K562 (cell line): ENCODE measurements at regions not wholly inside any gene's neighbourhood (a gene's known extent, or its start where the extent isn't known, plus 50 kb on each side); places are given as distances from the start of the nearest gene placed in this dataset.

ENCODE experiments used
- ATAC-seq: fragments of 200-7000 bp; cut with Tn5 transposase; 3 replicates; pipeline ENCODE4 v1.9.1; 2020; ENCODE audit warnings: moderate library complexity
- BruUV-seq: library from RNA; stranded (reverse); fragments of 400-500 nt; replicated peaks from 2 replicates; lab custom pipeline; 2021; lab: Mats Ljungman, UMichigan
- CTCF ChIA-PET: fragments of 300-600 bp; formaldehyde crosslinking; extraction: SDS; loops from one replicate; lab custom pipeline; 2021; ENCODE audit warnings: low intra/inter-chr PET ratio; lab: Yijun Ruan, JAX
- POLR2A ChIA-PET: fragments of 300-600, 350-650 bp; sonication (Branson Sonifier 250); formaldehyde crosslinking; extraction: SDS; loops from one replicate; lab custom pipeline; 2021; ENCODE audit warnings: antibody characterized with exemption, inconsistent platforms; lab: Yijun Ruan, JAX
- DNase-seq, 4 experiments: peaks; one replicate each; pipeline versions ENCODE4 v3.0.0 to v3.0.0-alpha.2; 2011 to 2018; ENCODE audit warnings: low spot score in 3 of 4, mixed read lengths in 3 of 4; ENCODE audit errors: extremely low read depth in 1 of 4
- FAIRE-seq: peaks from 2 replicates; lab custom pipeline; 2011; peaks lifted over from hg19 to GRCh38; lab: Jason Lieb, UNC
- H2AFZ ChIP-seq: 2 replicates; pipeline ENCODE4 v1.6.0; 2011; ENCODE audit warnings: low read depth, low read length, control low read depth, inconsistent platforms
- H3K27ac ChIP-seq: fragments of 200-600 bp; 3 replicates; pipeline ENCODE4 v1.8.0; 2011; ENCODE audit warnings: low read depth, mild to moderate bottlenecking, control low read depth, inconsistent platforms, low read length, moderate library complexity, mixed read lengths; ENCODE audit errors: extremely low read depth
- H3K27me3 ChIP-seq, 2 experiments: fragments of 300-600 bp in 1 of 2; 2 replicates in 1 of 2; 3 replicates in 1 of 2; pipeline versions ENCODE4 v1.6.0 to v1.8.0; 2011; ENCODE audit warnings: inconsistent platforms in 2 of 2, low read length in 2 of 2, mild to moderate bottlenecking in 1 of 2, mixed read lengths in 1 of 2, moderate library complexity in 1 of 2; ENCODE audit not compliant: control insufficient read depth in 2 of 2, insufficient read depth in 2 of 2
- H3K36me3 ChIP-seq: fragments of 300-600 bp; 3 replicates; pipeline ENCODE4 v1.8.0; 2011; ENCODE audit warnings: mild to moderate bottlenecking, low read length, inconsistent platforms; ENCODE audit not compliant: control insufficient read depth, insufficient read depth
- H3K4me1 ChIP-seq, 2 experiments: fragments of 200-600 bp in 1 of 2; replicated peaks in 1 of 2; 2 replicates in 1 of 2; 3 replicates in 1 of 2; pipeline versions ENCODE4 v1.5.1 to v1.8.0; 2011; ENCODE audit warnings: inconsistent platforms in 2 of 2, low read length in 2 of 2, mild to moderate bottlenecking in 1 of 2, mixed read lengths in 1 of 2, moderate library complexity in 1 of 2; ENCODE audit not compliant: control insufficient read depth in 2 of 2, insufficient read depth in 2 of 2
- H3K4me2 ChIP-seq: 2 replicates; pipeline ENCODE4 v1.6.1; 2011; ENCODE audit warnings: low read length, control low read depth, inconsistent platforms, mixed read lengths; ENCODE audit not compliant: insufficient read depth
- H3K4me3 ChIP-seq: fragments of 200-600 bp; sonication (generic), shearing (Covaris generic); 2 replicates; pipeline ENCODE4 v1.5.1; 2016; ENCODE audit warnings: control low read depth, inconsistent platforms
- H3K79me2 ChIP-seq: fragments of 200-600 bp; 3 replicates; pipeline ENCODE4 v1.8.0; 2011; ENCODE audit warnings: low read length, inconsistent platforms; ENCODE audit not compliant: control insufficient read depth, insufficient read depth
- H3K9ac ChIP-seq, 2 experiments: 2 replicates each; pipeline versions ENCODE4 v1.6.0 to v1.6.1; 2011; ENCODE audit warnings: low read depth in 2 of 2, low read length in 2 of 2, control low read depth in 1 of 2, inconsistent platforms in 1 of 2, mild to moderate bottlenecking in 1 of 2, mixed read lengths in 1 of 2; ENCODE audit not compliant: insufficient read depth in 1 of 2
- H3K9me1 ChIP-seq: one replicate; pipeline ENCODE4 v1.6.0; 2011; ENCODE audit warnings: inconsistent platforms, mild to moderate bottlenecking, low read length, moderate library complexity; ENCODE audit not compliant: control insufficient read depth, insufficient read depth
- H3K9me3 ChIP-seq: replicated peaks from 2 replicates; pipeline ENCODE4 v1.5.1; 2011; ENCODE audit warnings: low read depth, low read length, inconsistent platforms; ENCODE audit not compliant: control insufficient read depth, insufficient read depth
- H4K20me1 ChIP-seq: replicated peaks from 2 replicates; pipeline ENCODE4 v1.6.1; 2011; ENCODE audit warnings: low read length, inconsistent platforms, mixed read lengths; ENCODE audit not compliant: control insufficient read depth, insufficient read depth
- ARID1B ChIP-seq: fragments of 450-650 bp; IDR thresholded peaks from 2 replicates; pipeline ENCODE4 v1.6.1; 2016; ENCODE audit warnings: antibody characterized with exemption, mild to moderate bottlenecking, inconsistent platforms
- ATF1 ChIP-seq, 2 experiments: fragments of 450-650 bp in 1 of 2; IDR thresholded peaks; 2 replicates each; pipeline ENCODE4 v1.6.1; 2016; ENCODE audit warnings: missing compliant biosample characterization in 1 of 2, missing genetic modification characterization in 1 of 2
- CBFA2T3 ChIP-seq: fragments of 450-650 bp; IDR thresholded peaks from 2 replicates; pipeline ENCODE4 v1.6.1; 2017
- FOSL1 ChIP-seq: fragments of 200-800 bp; sonication (Bioruptor generic); conservative IDR thresholded peaks from 2 replicates; pipeline ENCODE4 v1.6.1; 2016; ENCODE audit warnings: missing genetic modification characterization, missing compliant biosample characterization
- GABPB1 ChIP-seq: sonication (generic); formaldehyde crosslinking; IDR thresholded peaks from 2 replicates; pipeline ENCODE4 v1.8.0; 2022; ENCODE audit warnings: mild to moderate bottlenecking, missing genetic modification reagents
- JUN ChIP-seq, 2 experiments: sonication (generic) in 1 of 2; formaldehyde crosslinking in 1 of 2; IDR thresholded peaks; 2 replicates each; pipeline versions ENCODE4 v1.6.1 to v1.8.0; 2012 to 2022; ENCODE audit warnings: borderline replicate concordance in 2 of 2, mild to moderate bottlenecking in 2 of 2, improper control_type of control experiment in 1 of 2, low read depth in 1 of 2, low read length in 1 of 2, missing genetic modification reagents in 1 of 2
- JUND ChIP-seq, 2 experiments: IDR thresholded peaks; 2 replicates in 1 of 2; 3 replicates in 1 of 2; pipeline ENCODE4 v1.6.1; 2011; ENCODE audit warnings: borderline replicate concordance in 2 of 2, low read depth in 2 of 2, low read length in 2 of 2, improper control_type of control experiment in 1 of 2, missing biosample characterization in 1 of 2, missing genetic modification characterization in 1 of 2, missing genetic modification reagents in 1 of 2
- KAT2B ChIP-seq: IDR thresholded peaks from one replicate; pipeline ENCODE4 v1.6.1; 2012; ENCODE audit warnings: low read depth, mild to moderate bottlenecking, control low read depth, inconsistent platforms, low read length, moderate library complexity
- KLF16 ChIP-seq: IDR thresholded peaks from 2 replicates; pipeline ENCODE4 v1.6.1; 2016; ENCODE audit warnings: antibody characterized with exemption
- OTX1 ChIP-seq: fragments of 450-650 bp; formaldehyde crosslinking; IDR thresholded peaks from 2 replicates; pipeline ENCODE4 v1.4.0; 2022; ENCODE audit warnings: mild to moderate bottlenecking
- SNIP1 ChIP-seq: fragments of 450-650 bp; IDR thresholded peaks from 2 replicates; pipeline ENCODE4 v1.7.1; 2017; ENCODE audit warnings: low read depth, mild to moderate bottlenecking
- TCF7 ChIP-seq: sonication (generic); IDR thresholded peaks from 2 replicates; pipeline ENCODE4 v1.6.1; 2016; ENCODE audit warnings: antibody characterized with exemption, borderline replicate concordance
- TCF7L2 ChIP-seq: fragments of 150-350 bp; IDR thresholded peaks from 2 replicates; pipeline ENCODE4 v1.6.1; 2016; ENCODE audit warnings: low read depth, mild to moderate bottlenecking, low read length, moderate library complexity
- TOE1 ChIP-seq, 2 experiments: fragments of 450-650 bp in 1 of 2; sonication (generic) in 1 of 2; formaldehyde crosslinking in 1 of 2; IDR thresholded peaks; 2 replicates each; pipeline versions ENCODE4 v1.7.1 to v1.8.0; 2016 to 2022; ENCODE audit warnings: borderline replicate concordance in 2 of 2, mild to moderate bottlenecking in 2 of 2, antibody characterized with exemption in 1 of 2, inconsistent platforms in 1 of 2, low read depth in 1 of 2, missing genetic modification reagents in 1 of 2, moderate library complexity in 1 of 2
- ZFPM2 ChIP-seq: fragments of 250-450 bp; sonication (Bioruptor Pico); IDR thresholded peaks from 2 replicates; pipeline ENCODE4 v1.5.1; 2022; ENCODE audit warnings: mild to moderate bottlenecking
- ZNF263 ChIP-seq: sonication (generic); formaldehyde crosslinking; IDR thresholded peaks from 2 replicates; pipeline ENCODE4 v1.8.0; 2022; ENCODE audit warnings: mild to moderate bottlenecking, missing genetic modification reagents, borderline replicate concordance
- WGBS: fragments of 100-300 bp; shearing (Covaris generic); methylation state at CpG from one replicate; pipeline ENCODE4 v1.1.6; 2016; ENCODE audit warnings: low coverage, mixed read lengths; ENCODE audit not compliant: insufficient coverage; ENCODE audit errors: missing lambda C conversion rate; 5-methylcytosine and 5-hydroxymethylcytosine counted together
- in situ Hi-C: fragments of 300-500 bp; cut with MboI; formaldehyde crosslinking; loops from 4 replicates; pipeline ENCODE4 v1.15.0; 2018; ENCODE audit warnings: inconsistent platforms, mixed read lengths
- intact Hi-C: fragments of 100-400 bp; cut with micrococcal nuclease; formaldehyde crosslinking; loops from 2 replicates; pipeline ENCODE4 v1.14.2; 2022

DNA sequence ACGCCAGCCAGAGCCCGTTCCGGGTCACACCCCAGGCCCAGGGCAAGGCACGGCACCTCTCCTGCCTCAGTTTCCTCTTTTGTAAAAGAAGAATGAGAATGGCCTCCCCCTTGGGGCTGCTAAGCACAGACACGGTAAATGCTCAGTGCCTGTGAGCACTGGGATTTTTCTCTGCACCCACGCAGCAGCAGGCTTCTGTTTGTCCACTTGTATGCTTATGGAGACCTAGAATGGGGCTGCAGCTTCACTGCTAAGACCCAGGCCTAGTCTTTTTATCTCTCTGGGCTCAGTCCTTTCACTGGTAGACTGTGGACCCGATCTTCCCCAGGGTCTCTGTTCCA is 1327.9 kb downstream of the TBC1D22A start:
- Histone ChIP-seq H3K9ac (no peak overlapping the region), H3K27me3 (no peaks in the 10 kb centered on the region; a peak in 1 of 5 replicates), H3K4me1 (peaks cover 0 to 8% of the 10 kb centered on the region in 2 experiments; a peak in 2 of 5 replicates), H3K36me3 (no peaks in the 10 kb centered on the region), H4K20me1 (no peaks in the 10 kb centered on the region), H3K79me2 (no peaks in the 10 kb centered on the region), H3K9me1 (no peaks in the 10 kb centered on the region), H3K4me2 (no peak overlapping the region), H2AFZ (no peak overlapping the region), H3K27ac (no peak overlapping the region), H3K4me3 (no peak overlapping the region), H3K9me3 (no peaks in the 10 kb centered on the region)
- intact Hi-C loops (no loop called here), in situ Hi-C loops (no loop called here)
- ATAC-seq (no peak), FAIRE-seq (no peak), DNase-seq (no peak)
- no TSS peak for BruUV-seq
- CTCF ChIA-PET = no interaction called here
- POLR2A ChIA-PET = no interaction called here
- TF ChIP-seq KLF16 (no peak), FOSL1 (tag) (peak; percentile 16; the same call in 1 of the 2 replicates), ZNF263 (CRISPR knock-in tag) (0 out of 2 replicates have a peak, but pooled peaks have one; percentile 5)
- 0% methylated on average over 5 of the region's 7 CpGs for WGBS

DNA sequence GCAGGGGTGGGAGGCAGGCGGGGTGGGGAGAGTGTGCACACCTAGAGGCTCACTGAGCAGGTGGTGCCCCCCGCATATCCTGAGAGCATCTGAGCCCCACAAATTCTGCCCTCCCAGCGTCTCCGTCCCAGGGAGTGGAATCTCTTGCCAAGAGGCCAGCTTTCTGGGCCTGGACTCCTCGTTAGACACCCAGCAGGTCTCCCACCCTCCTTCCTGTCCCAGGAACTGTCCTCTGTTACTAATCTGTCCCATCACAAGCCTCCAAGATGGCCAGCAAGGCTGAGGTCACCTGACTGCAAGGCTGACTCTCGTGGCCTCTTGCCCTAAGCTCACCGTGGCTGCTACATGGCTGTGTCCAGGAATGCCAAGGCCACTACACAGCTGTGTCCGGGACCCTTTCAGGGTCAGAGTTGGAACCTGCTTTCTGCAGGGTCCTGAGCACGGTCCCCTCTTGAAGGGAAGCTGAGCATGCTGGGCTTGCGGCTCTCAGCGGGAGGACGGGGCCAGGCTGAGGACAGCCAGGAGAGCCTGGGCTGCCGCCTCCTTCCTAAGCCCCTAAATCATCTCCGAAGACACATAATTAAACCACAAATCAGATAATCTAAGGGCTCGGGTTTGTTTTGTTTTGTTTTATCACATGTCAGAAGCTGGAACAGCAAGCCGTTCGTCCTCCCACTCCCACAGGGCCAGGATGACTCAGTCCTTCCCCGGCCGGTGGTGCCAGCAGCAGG is 1327.3 kb downstream of the TBC1D22A start:
- no peak overlapping the region for H2AFZ ChIP-seq
- no peaks in the 10 kb centered on the region for H3K36me3 ChIP-seq
- H3K4me2 ChIP-seq = no peak overlapping the region
- ChIA-PET POLR2A (interaction anchor here (0.6 kb wide), 1 partner anchor 914 kb away, joined by 4 read pairs; no protein-coding TSS in a partner anchor), CTCF (no interaction called here)
- H3K9me3 ChIP-seq = no peaks in the 10 kb centered on the region
- H3K9ac ChIP-seq = no peak overlapping the region
- DNase-seq (peak in 3 of 4 experiments; percentile 10 to 25 (median 11)), FAIRE-seq (no peak), ATAC-seq (no peak)
- WGBS = 0% methylated on average over 5 of the region's 19 CpGs
- H3K9me1 ChIP-seq = no peaks in the 10 kb centered on the region
- in situ Hi-C loops (no loop called here), intact Hi-C loops (no loop called here)
- no peak overlapping the region for H3K4me3 ChIP-seq
- no peaks in the 10 kb centered on the region; a peak in 1 of 5 replicates for H3K27me3 ChIP-seq
- no peaks in the 10 kb centered on the region for H4K20me1 ChIP-seq
- BruUV-seq = no TSS peak
- H3K27ac ChIP-seq = no peak overlapping the region
- H3K79me2 ChIP-seq = no peaks in the 10 kb centered on the region
- H3K4me1 ChIP-seq = peaks cover 0 to 8% of the 10 kb centered on the region in 2 experiments; a peak in 2 of 5 replicates
- TF ChIP-seq TCF7L2 (no peak), KAT2B (no peak), TCF7 (no peak), JUN (IDR thresholded peaks at IDR 0.05; ENCODE audit: borderline replicate concordance, low read depth, low read length) (no peak), JUN (CRISPR knock-in tag; IDR thresholded peaks at IDR 0.05; ENCODE audit: borderline replicate concordance) (no peak), OTX1 (CRISPR knock-in tag) (no peak), JUND (IDR thresholded peaks at IDR 0.05; ENCODE audit: borderline replicate concordance, low read depth, low read length) (peak; percentile 70; the same call in 1 of the 2 replicates), JUND (tag; IDR thresholded peaks at IDR 0.05; ENCODE audit: borderline replicate concordance, low read depth, low read length) (peak; percentile 33; the same call in 1 of the 3 replicates), TOE1 (IDR thresholded peaks at IDR 0.05; ENCODE audit: borderline replicate concordance) (no peak), TOE1 (CRISPR knock-in tag; IDR thresholded peaks at IDR 0.05; ENCODE audit: borderline replicate concordance, low read depth) (no peak), CBFA2T3 (peak; percentile 52), ZFPM2 (no peak), GABPB1 (no peak), ARID1B (0 out of 2 replicates have a peak, but pooled peaks have one; percentile 22), SNIP1 (no peak), ATF1 (CRISPR knock-in tag; IDR thresholded peaks at IDR 0.05) (no peak), ATF1 (tag; IDR thresholded peaks at IDR 0.05) (no peak)
